CD14-positive monocyte (primary cell): ENCODE measurements at regions not wholly inside any gene's neighbourhood (a gene's known extent, or its start where the extent isn't known, plus 50 kb on each side); places are given as distances from the start of the nearest gene placed in this dataset.

Experiments used
- DNase-seq, 3 donors: peaks; one replicate each; pipeline ENCODE4 v3.0.0-alpha.2; 2011 to 2022
- H2AFZ ChIP-seq: 2 replicates; pipeline ENCODE4 v1.6.0; 2012; ENCODE audit warnings: mild to moderate bottlenecking, low read depth, low read length, inconsistent platforms; ENCODE audit not compliant: insufficient read depth, poor library complexity, severe bottlenecking
- H3K27ac ChIP-seq, 2 donors: 1 replicate in 1 of 2; 2 replicates in 1 of 2; pipeline ENCODE4 v1.5.1; 2012 to 2013; ENCODE audit warnings: low read length in 2 of 2, control low read depth in 1 of 2, inconsistent platforms in 1 of 2, low read depth in 1 of 2, mild to moderate bottlenecking in 1 of 2
- H3K27me3 ChIP-seq, 2 donors: one replicate each; pipeline versions ENCODE4 v1.6.0 to v1.6.1; 2011 to 2013; ENCODE audit warnings: low read length in 2 of 2; ENCODE audit not compliant: control insufficient read depth in 2 of 2, insufficient read depth in 2 of 2
- H3K36me3 ChIP-seq, 2 donors: replicated peaks in 1 of 2; 1 replicate in 1 of 2; 2 replicates in 1 of 2; pipeline versions ENCODE4 v1.5.1 to v1.6.1; 2012 to 2013; ENCODE audit warnings: low read length in 2 of 2, control low read depth in 1 of 2, inconsistent platforms in 1 of 2, mild to moderate bottlenecking in 1 of 2; ENCODE audit not compliant: insufficient read depth in 2 of 2, control insufficient read depth in 1 of 2
- H3K4me1 ChIP-seq, 2 donors: 1 replicate in 1 of 2; 2 replicates in 1 of 2; pipeline versions ENCODE4 v1.5.1 to v1.6.1; 2012 to 2013; ENCODE audit warnings: low read length in 2 of 2, control low read depth in 1 of 2, inconsistent platforms in 1 of 2, mild to moderate bottlenecking in 1 of 2, moderate library complexity in 1 of 2; ENCODE audit not compliant: insufficient read depth in 2 of 2, control insufficient read depth in 1 of 2
- H3K4me2 ChIP-seq: replicated peaks from 2 replicates; pipeline ENCODE3; 2012; ENCODE audit warnings: low read length, moderate library complexity, mild to moderate bottlenecking; ENCODE audit not compliant: poor library complexity, severe bottlenecking; ENCODE audit errors: extremely low read depth
- H3K4me3 ChIP-seq, 3 experiments: fragments of 200-600 bp in 1 of 3; sonication (generic) in 1 of 3; replicated peaks in 1 of 3; 1 replicate in 2 of 3; 2 replicates in 1 of 3; pipeline ENCODE4 v1.5.1; 2011 to 2013; ENCODE audit warnings: low read length in 3 of 3, mild to moderate bottlenecking in 3 of 3, control low read depth in 2 of 3, low read depth in 2 of 3, inconsistent platforms in 1 of 3, moderate library complexity in 1 of 3
- H3K79me2 ChIP-seq: 2 replicates; pipeline ENCODE4 v1.6.0; 2012; ENCODE audit warnings: mild to moderate bottlenecking, control low read depth, inconsistent platforms, low read length, moderate library complexity; ENCODE audit not compliant: insufficient read depth
- H3K9ac ChIP-seq: 2 replicates; pipeline ENCODE4 v1.6.0; 2017; ENCODE audit warnings: low read length, mild to moderate bottlenecking; ENCODE audit not compliant: insufficient read depth, poor library complexity, severe bottlenecking
- H3K9me3 ChIP-seq, 2 donors: replicated peaks in 1 of 2; 1 replicate in 1 of 2; 2 replicates in 1 of 2; pipeline versions ENCODE4 v1.5.1 to v1.6.1; 2012 to 2013; ENCODE audit warnings: low read length in 2 of 2, control low read depth in 1 of 2; ENCODE audit not compliant: control insufficient read depth in 1 of 2, insufficient read depth in 1 of 2
- H4K20me1 ChIP-seq: 2 replicates; pipeline ENCODE4 v1.6.0; 2012; ENCODE audit warnings: mild to moderate bottlenecking, low read length, control low read depth, moderate library complexity; ENCODE audit not compliant: insufficient read depth
- H3K27ac Mint-ChIP-seq, 7 donors: one replicate each; pipeline ENCODE4 v1.8.0; 2020; ENCODE audit warnings: mild to moderate bottlenecking in 7 of 7, mixed read lengths in 7 of 7, moderate library complexity in 6 of 7, inconsistent platforms in 2 of 7
- H3K27me3 Mint-ChIP-seq, 3 donors: one replicate each; pipeline ENCODE4 v1.8.0; 2021 to 2022; ENCODE audit warnings: low read depth in 3 of 3, mild to moderate bottlenecking in 3 of 3, mixed read lengths in 3 of 3, moderate library complexity in 3 of 3, inconsistent platforms in 1 of 3
- H3K36me3 Mint-ChIP-seq, 2 donors: one replicate each; pipeline ENCODE4 v1.8.0; 2020; ENCODE audit warnings: mixed read lengths in 2 of 2, inconsistent platforms in 1 of 2, mild to moderate bottlenecking in 1 of 2
- H3K4me1 Mint-ChIP-seq: one replicate; pipeline ENCODE4 v1.8.0; 2020; ENCODE audit warnings: mild to moderate bottlenecking, mixed read lengths
- H3K4me3 Mint-ChIP-seq, 2 donors: one replicate each; pipeline ENCODE4 v1.8.0; 2020; ENCODE audit warnings: mild to moderate bottlenecking in 2 of 2, mixed read lengths in 2 of 2, moderate library complexity in 1 of 2
- H3K9me3 Mint-ChIP-seq, 7 donors: one replicate each; pipeline ENCODE4 v1.8.0; 2020 to 2022; ENCODE audit warnings: mixed read lengths in 7 of 7, mild to moderate bottlenecking in 6 of 7, moderate library complexity in 6 of 7, inconsistent platforms in 2 of 7
- WGBS: methylation state at CpG from one replicate; pipeline ENCODE4 v1.1.5; 2013; ENCODE audit warnings: missing lambda C conversion rate; ENCODE audit not compliant: insufficient coverage; 5-methylcytosine and 5-hydroxymethylcytosine counted together
- intact Hi-C, 2 donors: fragments of 100-400 bp; cut with micrococcal nuclease; formaldehyde crosslinking; loops; one replicate each; pipeline versions ENCODE4 v1.15.0 to v1.15.1; 2023
- TF ChIP-seq, protein P1 (sequence below): fragments of 200-600 bp; IDR thresholded peaks from one replicate; pipeline ENCODE4 v1.8.0; 2022; ENCODE audit warnings: antibody characterized with exemption, mild to moderate bottlenecking

DNA sequence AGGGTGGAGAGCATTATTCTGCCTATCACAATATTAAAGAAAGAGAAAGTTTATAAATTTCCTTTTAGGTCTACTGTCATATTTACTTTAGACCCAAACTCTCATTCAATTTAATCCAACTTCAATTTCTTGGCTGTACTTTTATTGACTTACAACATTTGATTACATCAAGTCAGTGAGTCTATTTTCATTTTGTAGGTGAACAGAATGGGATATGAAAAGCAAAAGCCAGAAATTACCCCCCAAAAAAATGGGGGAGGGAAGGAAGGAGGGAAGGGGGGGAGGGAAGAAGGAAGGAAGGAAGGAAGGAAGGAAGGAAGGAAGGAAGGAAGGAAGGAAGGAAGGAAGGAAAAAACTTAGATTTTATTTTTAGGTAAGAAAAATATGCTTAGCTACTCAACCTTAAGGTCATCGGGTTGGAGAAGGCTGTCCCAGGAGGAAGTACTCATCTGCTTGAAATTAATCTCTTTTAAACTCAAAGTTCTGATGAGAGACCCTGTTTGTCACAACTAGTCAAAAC is 320.1 kb upstream of the ATP11B start:
- Mint-ChIP-seq H3K9me3 (peaks cover 0 to 3% (median 1%) of the 10 kb centered on the region in 7 donors), H3K4me1 (no peaks in the 10 kb centered on the region), H3K36me3 (no peaks in the 10 kb centered on the region), H3K27ac (no peak overlapping the region), H3K27me3 (no peaks in the 10 kb centered on the region), H3K4me3 (no peak overlapping the region)
- WGBS: no CpG with 5 or more reads among the region's 1 CpG
- Histone ChIP-seq H2AFZ (no peak overlapping the region), H3K9ac (no peak overlapping the region), H3K27me3 (no peaks in the 10 kb centered on the region), H4K20me1 (no peaks in the 10 kb centered on the region), H3K4me3 (no peak overlapping the region), H3K36me3 (no peaks in the 10 kb centered on the region), H3K79me2 (no peaks in the 10 kb centered on the region), H3K27ac (no peak overlapping the region), H3K9me3 (no peaks in the 10 kb centered on the region), H3K4me2 (no peak overlapping the region), H3K4me1 (no peaks in the 10 kb centered on the region)
- TF ChIP-seq, protein P1, sequence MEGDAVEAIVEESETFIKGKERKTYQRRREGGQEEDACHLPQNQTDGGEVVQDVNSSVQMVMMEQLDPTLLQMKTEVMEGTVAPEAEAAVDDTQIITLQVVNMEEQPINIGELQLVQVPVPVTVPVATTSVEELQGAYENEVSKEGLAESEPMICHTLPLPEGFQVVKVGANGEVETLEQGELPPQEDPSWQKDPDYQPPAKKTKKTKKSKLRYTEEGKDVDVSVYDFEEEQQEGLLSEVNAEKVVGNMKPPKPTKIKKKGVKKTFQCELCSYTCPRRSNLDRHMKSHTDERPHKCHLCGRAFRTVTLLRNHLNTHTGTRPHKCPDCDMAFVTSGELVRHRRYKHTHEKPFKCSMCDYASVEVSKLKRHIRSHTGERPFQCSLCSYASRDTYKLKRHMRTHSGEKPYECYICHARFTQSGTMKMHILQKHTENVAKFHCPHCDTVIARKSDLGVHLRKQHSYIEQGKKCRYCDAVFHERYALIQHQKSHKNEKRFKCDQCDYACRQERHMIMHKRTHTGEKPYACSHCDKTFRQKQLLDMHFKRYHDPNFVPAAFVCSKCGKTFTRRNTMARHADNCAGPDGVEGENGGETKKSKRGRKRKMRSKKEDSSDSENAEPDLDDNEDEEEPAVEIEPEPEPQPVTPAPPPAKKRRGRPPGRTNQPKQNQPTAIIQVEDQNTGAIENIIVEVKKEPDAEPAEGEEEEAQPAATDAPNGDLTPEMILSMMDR: no peak
- no peak for DNase-seq
- intact Hi-C loops: no loop called here

DNA sequence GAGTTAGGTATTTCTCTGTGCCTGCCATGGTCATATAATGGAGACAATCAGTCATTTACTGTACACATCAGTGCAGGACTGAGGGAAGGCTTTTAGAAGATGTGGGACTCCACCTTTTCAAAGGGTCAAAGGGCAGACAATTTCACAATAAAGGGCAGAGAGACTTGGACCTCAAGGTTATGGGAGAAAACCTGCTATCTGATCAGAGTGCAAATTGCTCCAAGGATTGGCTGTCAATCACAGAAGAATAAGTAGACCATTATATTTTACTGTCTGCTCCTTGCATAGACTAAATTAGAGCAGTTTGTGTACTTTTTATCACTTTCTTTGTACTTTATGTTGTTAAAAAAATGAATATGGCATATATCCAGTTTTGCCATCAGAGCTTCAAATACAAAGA is 314.9 kb upstream of the ATP11B start:
- no peak overlapping the region for H2AFZ ChIP-seq
- no peaks in the 10 kb centered on the region for H3K27me3 ChIP-seq
- H4K20me1 ChIP-seq: no peaks in the 10 kb centered on the region
- Mint-ChIP-seq H3K4me3 (no peak overlapping the region), H3K27me3 (no peaks in the 10 kb centered on the region), H3K36me3 (no peaks in the 10 kb centered on the region), H3K27ac (no peak overlapping the region), H3K4me1 (no peaks in the 10 kb centered on the region), H3K9me3 (peaks cover 0 to 5% (median 0%) of the 10 kb centered on the region in 7 donors)
- no peaks in the 10 kb centered on the region for H3K4me1 ChIP-seq
- no peaks in the 10 kb centered on the region for H3K36me3 ChIP-seq
- intact Hi-C loops: no loop called here
- DNase-seq: no peak
- no peak overlapping the region for H3K4me2 ChIP-seq
- no peak overlapping the region for H3K27ac ChIP-seq
- no peak overlapping the region for H3K4me3 ChIP-seq
- no peaks in the 10 kb centered on the region for H3K9me3 ChIP-seq
- TF ChIP-seq, protein P1: no peak
- H3K79me2 ChIP-seq: no peaks in the 10 kb centered on the region
- no peak overlapping the region for H3K9ac ChIP-seq
